GM12892 (cell line): ENCODE measurements at regions not wholly inside any gene's neighbourhood (a gene's known extent, or its start where the extent isn't known, plus 50 kb on each side); places are given as distances from the start of the nearest gene placed in this dataset.

Experiments used
- DNase-seq: peaks from one replicate; pipeline ENCODE4 v3.0.0; 2011; ENCODE audit not compliant: insufficient read length
- FAIRE-seq: peaks from 2 replicates; lab custom pipeline; 2011; peaks lifted over from hg19 to GRCh38; lab: Jason Lieb, UNC
- POLR2A ChIP-seq: IDR thresholded peaks from 2 replicates; pipeline ENCODE4 v1.6.1; 2011; ENCODE audit warnings: low read depth, low read length, control low read depth
- POLR2AphosphoS5 ChIP-seq: IDR thresholded peaks from 2 replicates; pipeline ENCODE4 v1.6.1; 2011; ENCODE audit warnings: low read depth, low read length, control low read depth
- TAF1 ChIP-seq: IDR thresholded peaks from 2 replicates; pipeline ENCODE4 v1.6.1; 2011; ENCODE audit warnings: low read depth, mild to moderate bottlenecking, control low read depth, low read length, borderline replicate concordance

DNA sequence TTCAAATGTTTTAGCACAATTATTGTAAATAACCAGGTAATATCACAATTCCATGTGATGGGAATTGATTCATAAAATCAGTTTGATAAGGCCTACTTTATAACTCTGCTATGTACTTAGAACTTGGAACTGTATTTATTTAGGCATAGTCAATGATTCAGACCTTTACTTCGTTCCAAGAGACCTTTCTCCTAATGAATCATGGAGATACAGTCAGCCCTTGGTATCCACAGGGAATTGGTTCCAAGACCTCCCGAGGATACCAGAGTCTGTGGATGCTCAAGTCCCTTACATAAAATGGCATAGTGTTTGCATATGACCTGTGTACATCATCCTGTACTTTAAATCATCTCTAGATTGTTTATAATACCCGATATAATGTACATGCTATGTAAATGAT, 60.8 kb upstream of the UMPS start:
- no peak for FAIRE-seq

DNA sequence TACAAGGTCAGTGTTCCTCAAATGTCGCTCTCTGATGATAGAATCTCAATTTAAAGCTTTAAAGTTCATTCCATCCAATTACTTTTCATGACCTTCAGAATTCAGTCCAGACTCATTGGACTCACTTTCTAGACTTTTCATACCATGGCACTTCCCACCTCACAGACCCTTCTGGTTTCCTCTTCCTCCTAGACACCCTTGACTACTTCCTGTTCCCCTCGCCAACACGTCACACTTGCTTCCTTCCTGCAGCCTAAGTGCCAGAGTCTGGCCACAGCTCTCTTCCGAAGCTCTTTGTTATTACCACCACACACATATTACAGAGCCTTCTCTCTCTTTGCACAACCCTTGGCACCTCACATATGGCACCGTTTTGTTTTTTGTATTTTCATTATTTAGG, 59.1 kb upstream of the UMPS start:
- DNase-seq (no peak), FAIRE-seq (no peak)
- TF ChIP-seq POLR2AphosphoS5 = no peak
- TF ChIP-seq TAF1 = no peak
- TF ChIP-seq POLR2A = no peak

More for the DNA sequence above, 60.8 kb upstream of the UMPS start:
- DNase-seq = no peak
- TF ChIP-seq POLR2AphosphoS5 (no peak), POLR2A (no peak), TAF1 (no peak)

DNA sequence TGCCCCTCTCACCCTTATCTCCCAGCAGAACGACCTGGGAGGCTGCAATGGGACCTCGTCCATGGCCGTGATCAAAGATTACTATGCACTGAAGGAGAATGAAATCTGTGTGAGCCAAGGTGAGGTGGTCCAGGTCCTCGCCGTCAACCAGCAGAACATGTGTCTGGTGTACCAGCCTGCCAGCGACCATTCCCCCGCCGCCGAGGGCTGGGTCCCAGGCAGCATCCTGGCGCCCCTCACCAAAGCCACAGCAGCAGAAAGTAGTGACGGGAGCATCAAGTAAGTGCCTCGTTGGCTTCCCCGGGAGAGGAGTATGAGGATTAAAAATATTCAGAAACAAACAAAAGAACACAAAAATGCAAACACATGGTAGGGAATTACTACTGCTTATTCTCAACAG, 55.9 kb upstream of the UMPS start:
- TF ChIP-seq POLR2A (no peak), POLR2AphosphoS5 (no peak), TAF1 (no peak)
- DNase-seq (no peak), FAIRE-seq (no peak)

DNA sequence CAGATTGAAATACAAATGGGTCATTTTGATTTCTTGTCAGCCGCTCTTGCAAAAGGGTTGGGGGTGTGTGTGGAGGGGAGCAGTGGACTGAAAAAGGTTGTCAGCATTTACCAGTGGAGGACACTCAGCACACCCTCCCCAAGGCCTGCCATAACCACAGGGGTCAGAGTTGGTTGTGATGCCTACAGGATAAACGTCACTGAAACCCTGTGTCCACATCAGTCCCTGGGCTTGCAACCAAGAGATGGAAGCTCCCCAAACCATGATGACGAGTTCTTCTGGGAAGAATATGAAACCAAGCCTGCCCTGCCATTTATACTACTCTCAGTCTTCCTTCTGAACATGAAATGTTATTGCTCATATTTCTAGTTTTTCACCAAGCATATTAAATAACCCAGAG, 54.0 kb upstream of the UMPS start:
- DNase-seq (no peak), FAIRE-seq (no peak)
- no peak for TF ChIP-seq TAF1
- TF ChIP-seq POLR2AphosphoS5 = no peak
- TF ChIP-seq POLR2A = no peak

DNA sequence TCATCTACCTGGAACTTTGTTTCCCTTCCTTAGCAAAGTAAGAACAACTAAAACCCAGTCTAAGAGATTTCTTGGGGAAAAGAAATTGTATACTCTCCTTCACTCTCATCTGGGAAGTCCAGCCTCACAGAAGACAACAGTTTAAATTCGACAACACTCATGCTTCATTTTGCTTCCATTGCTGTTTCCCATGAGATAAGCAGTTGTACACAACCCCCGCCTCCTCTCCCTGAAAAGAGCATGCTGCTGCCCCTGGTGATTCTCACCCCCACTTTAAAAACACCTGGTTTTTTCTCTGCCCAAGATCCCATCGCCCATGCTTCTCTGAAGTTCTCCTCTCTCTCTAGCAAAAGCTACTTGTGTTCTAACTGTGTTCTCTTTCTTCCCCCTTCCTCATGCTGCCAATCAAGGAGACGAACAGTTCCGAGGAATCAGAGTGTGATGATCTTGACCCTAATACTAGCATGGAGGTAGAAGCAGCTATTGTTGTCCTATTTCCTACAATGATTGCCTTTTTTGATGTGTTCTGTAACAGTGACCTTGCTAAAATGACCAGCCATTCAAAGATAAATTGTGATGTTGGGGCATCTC, 51.1 kb upstream of the UMPS start:
- DNase-seq = no peak
- TF ChIP-seq TAF1 (no peak), POLR2AphosphoS5 (no peak), POLR2A (no peak)
- FAIRE-seq = no peak
